ENCODE measurements at regions not wholly inside any gene's neighbourhood (a gene's known extent, or its start where the extent isn't known, plus 50 kb on each side); places are given as distances from the start of the nearest gene placed in this dataset.

- 82 to 93% methylated on average over 2 of the region's 2 CpGs for WGBS, 2 donors
- TF ChIP-seq CTCF (IDR thresholded peaks at IDR 0.05; ENCODE audit: control extremely low read depth, extremely low read depth), result no peak
- H3K9ac ChIP-seq (ENCODE audit: insufficient read depth in 1 of 2, low read length in 2 of 2), result no peak overlapping the region
- no peak for DNase-seq
- H3K9me3 ChIP-seq (ENCODE audit: control insufficient read depth in 4 of 4, insufficient read depth in 3 of 4, low read length in 3 of 4), result no peaks in the 10 kb centered on the region
- no peaks in the 10 kb centered on the region for H3K36me3 ChIP-seq (ENCODE audit: control insufficient read depth in 4 of 4, insufficient read depth in 4 of 4, low read length in 4 of 4)
- H3K4me3 ChIP-seq, result no peak overlapping the region
- ATAC-seq (ENCODE audit: insufficient read depth, low FRiP score), result no peak
- H3K27me3 ChIP-seq (ENCODE audit: control insufficient read depth in 3 of 3, insufficient read depth in 3 of 3, low read length in 2 of 3), result no peaks in the 10 kb centered on the region
- H3K4me1 ChIP-seq (ENCODE audit: control insufficient read depth in 5 of 5, insufficient read depth in 5 of 5, low read length in 5 of 5), result peaks cover 0 to 14% (median 1%) of the 10 kb centered on the region in 5 donors
- no peak overlapping the region for H3K27ac ChIP-seq (ENCODE audit: low read depth in 1 of 2, low read length in 1 of 2)
These were observed 153.5 kb downstream of the RPS12 start for GRCh38 chr6:132967871-132968270.

- no peaks in the 10 kb centered on the region for H3K9me3 ChIP-seq (ENCODE audit: control insufficient read depth in 4 of 4, insufficient read depth in 3 of 4, low read length in 3 of 4)
- no peak overlapping the region for H3K27ac ChIP-seq (ENCODE audit: low read depth in 1 of 2, low read length in 1 of 2)
- no peak for ATAC-seq (ENCODE audit: insufficient read depth, low FRiP score)
- no peak overlapping the region for H3K9ac ChIP-seq (ENCODE audit: insufficient read depth in 1 of 2, low read length in 2 of 2)
- TF ChIP-seq CTCF (IDR thresholded peaks at IDR 0.05; ENCODE audit: control extremely low read depth, extremely low read depth), result no peak
- H3K36me3 ChIP-seq (ENCODE audit: control insufficient read depth in 4 of 4, insufficient read depth in 4 of 4, low read length in 4 of 4), result no peaks in the 10 kb centered on the region
- no peaks in the 10 kb centered on the region for H3K27me3 ChIP-seq (ENCODE audit: control insufficient read depth in 3 of 3, insufficient read depth in 3 of 3, low read length in 2 of 3)
- H3K4me3 ChIP-seq, result no peak overlapping the region
- no peak for DNase-seq
- WGBS, 2 donors, result 86 to 90% methylated on average over 5 of the region's 5 CpGs
- peaks cover 0 to 19% (median 1%) of the 10 kb centered on the region in 5 donors for H3K4me1 ChIP-seq (ENCODE audit: control insufficient read depth in 5 of 5, insufficient read depth in 5 of 5, low read length in 5 of 5)
These were observed 154.1 kb downstream of the RPS12 start for GRCh38 chr6:132968419-132968950.

GRCh38 chr6:132969196-132969595, 154.8 kb downstream of the RPS12 start:
- Histone ChIP-seq H3K4me1 (ENCODE audit: control insufficient read depth in 5 of 5, insufficient read depth in 5 of 5, low read length in 5 of 5) (peaks cover 0 to 21% (median 2%) of the 10 kb centered on the region in 5 donors), H3K4me3 (no peak overlapping the region), H3K27me3 (ENCODE audit: control insufficient read depth in 3 of 3, insufficient read depth in 3 of 3, low read length in 2 of 3) (no peaks in the 10 kb centered on the region), H3K36me3 (ENCODE audit: control insufficient read depth in 4 of 4, insufficient read depth in 4 of 4, low read length in 4 of 4) (no peaks in the 10 kb centered on the region), H3K9me3 (ENCODE audit: control insufficient read depth in 4 of 4, insufficient read depth in 3 of 4, low read length in 3 of 4) (no peaks in the 10 kb centered on the region), H3K27ac (ENCODE audit: low read depth in 1 of 2, low read length in 1 of 2) (no peak overlapping the region), H3K9ac (ENCODE audit: insufficient read depth in 1 of 2, low read length in 2 of 2) (no peak overlapping the region)
- DNase-seq, result no peak
- no peak for TF ChIP-seq CTCF (IDR thresholded peaks at IDR 0.05; ENCODE audit: control extremely low read depth, extremely low read depth)
- ATAC-seq (ENCODE audit: insufficient read depth, low FRiP score), result no peak
- WGBS, 2 donors, result 8 to 20% methylated on average over 1 of the region's 1 CpG

GRCh38 chr6:132971676-132972075, 157.3 kb downstream of the RPS12 start:
- H3K36me3 ChIP-seq (ENCODE audit: control insufficient read depth in 4 of 4, insufficient read depth in 4 of 4, low read length in 4 of 4), result no peaks in the 10 kb centered on the region
- H3K4me3 ChIP-seq, result no peak overlapping the region
- no peak for DNase-seq
- H3K9me3 ChIP-seq (ENCODE audit: control insufficient read depth in 4 of 4, insufficient read depth in 3 of 4, low read length in 3 of 4), result no peaks in the 10 kb centered on the region
- no peaks in the 10 kb centered on the region for H3K27me3 ChIP-seq (ENCODE audit: control insufficient read depth in 3 of 3, insufficient read depth in 3 of 3, low read length in 2 of 3)
- no peak for TF ChIP-seq CTCF (IDR thresholded peaks at IDR 0.05; ENCODE audit: control extremely low read depth, extremely low read depth)
- no peak overlapping the region for H3K27ac ChIP-seq (ENCODE audit: low read depth in 1 of 2, low read length in 1 of 2)
- H3K4me1 ChIP-seq (ENCODE audit: control insufficient read depth in 5 of 5, insufficient read depth in 5 of 5, low read length in 5 of 5), result peaks cover 0 to 12% (median 1%) of the 10 kb centered on the region in 5 donors
- H3K9ac ChIP-seq (ENCODE audit: insufficient read depth in 1 of 2, low read length in 2 of 2), result no peak overlapping the region
- WGBS, 2 donors, result 68 to 76% methylated on average over 3 of the region's 3 CpGs
- ATAC-seq (ENCODE audit: insufficient read depth, low FRiP score), result no peak
